A673 (cell line): ENCODE measurements at regions not wholly inside any gene's neighbourhood (a gene's known extent, or its start where the extent isn't known, plus 50 kb on each side); places are given as distances from the start of the nearest gene placed in this dataset.

Source experiments
- BruUV-seq: library from RNA; stranded (reverse); fragments of 400-500 nt; replicated peaks from 2 replicates; lab custom pipeline; 2021; lab: Mats Ljungman, UMichigan
- CTCF ChIA-PET: fragments of 300-600 bp; sonication (Branson Sonifier 250); formaldehyde crosslinking; loops from one replicate; lab custom pipeline; 2022; ENCODE audit warnings: antibody characterized with exemption; lab: Charles Lee
- POLR2A ChIA-PET: fragments of 300-600 bp; sonication (Branson Sonifier 250); formaldehyde crosslinking; loops from one replicate; lab custom pipeline; 2022; ENCODE audit warnings: antibody characterized with exemption; ENCODE audit not compliant: low non-redundant PET; lab: Charles Lee
- DNase-seq: peaks from one replicate; pipeline ENCODE4 v3.0.0-alpha.2; 2015; ENCODE audit warnings: low spot score
- H3K27ac ChIP-seq: fragments of 200-600 bp; sonication (generic); 2 replicates; pipeline ENCODE4 v1.5.1; 2016; ENCODE audit warnings: mixed run types, low read depth, mild to moderate bottlenecking, mixed read lengths, antibody characterized with exemption, low read length; ENCODE audit not compliant: poor library complexity, severe bottlenecking
- H3K27me3 ChIP-seq: fragments of 200-600 bp; sonication (generic); replicated peaks from 2 replicates; pipeline ENCODE4 v1.6.1; 2017; ENCODE audit warnings: mixed run types, low read depth, mild to moderate bottlenecking, mixed read lengths, antibody characterized with exemption, low read length; ENCODE audit not compliant: insufficient read depth, poor library complexity
- H3K36me3 ChIP-seq: fragments of 200-600 bp; sonication (generic); 2 replicates; pipeline ENCODE4 v1.6.1; 2016; ENCODE audit warnings: mixed run types, mild to moderate bottlenecking, mixed read lengths, antibody characterized with exemption, low read length; ENCODE audit not compliant: insufficient read depth, poor library complexity, severe bottlenecking
- H3K4me1 ChIP-seq: fragments of 200-600 bp; sonication (generic); 2 replicates; pipeline ENCODE4 v1.6.1; 2017; ENCODE audit warnings: mixed run types, mild to moderate bottlenecking, mixed read lengths, antibody characterized with exemption, low read length; ENCODE audit not compliant: insufficient read depth, poor library complexity, severe bottlenecking
- H3K4me3 ChIP-seq: fragments of 200-600 bp; sonication (generic); 2 replicates; pipeline ENCODE4 v1.5.1; 2016; ENCODE audit warnings: low read depth, mixed run types, mild to moderate bottlenecking, mixed read lengths, low read length; ENCODE audit not compliant: poor library complexity, severe bottlenecking
- H3K9me3 ChIP-seq: fragments of 200-600 bp; sonication (generic); 2 replicates; pipeline ENCODE4 v1.6.1; 2016; ENCODE audit warnings: mixed run types, low read depth, mild to moderate bottlenecking, mixed read lengths, antibody characterized with exemption, low read length; ENCODE audit not compliant: poor library complexity, severe bottlenecking
- CTCF ChIP-seq: fragments of 300-800, 200-600 bp; sonication (generic); conservative IDR thresholded peaks from 2 replicates; pipeline ENCODE4 v1.5.1; 2017; ENCODE audit warnings: low read depth, mild to moderate bottlenecking, antibody characterized with exemption, low read length, moderate library complexity, mixed read lengths
- EZH2 ChIP-seq: fragments of 200-600 bp; sonication (generic); IDR thresholded peaks from 2 replicates; pipeline ENCODE4 v1.6.1; 2017; ENCODE audit warnings: borderline replicate concordance, low read depth, mild to moderate bottlenecking, mixed read lengths, antibody characterized with exemption, low read length; ENCODE audit not compliant: poor library complexity, severe bottlenecking
- intact Hi-C: fragments of 100-400 bp; cut with micrococcal nuclease; formaldehyde crosslinking; loops from one replicate; pipeline ENCODE4 v1.10.0; 2022; ENCODE audit not compliant: unreplicated experiment

GRCh38 chr6:122061855-122062254 lies 337.6 kb upstream of the HSF2 start:
- Histone ChIP-seq H3K9me3 (no peaks in the 10 kb centered on the region), H3K27ac (no peak overlapping the region), H3K4me3 (no peak overlapping the region), H3K27me3 (no peaks in the 10 kb centered on the region), H3K4me1 (no peaks in the 10 kb centered on the region), H3K36me3 (no peaks in the 10 kb centered on the region)
- BruUV-seq = no TSS peak
- no peak for DNase-seq
- CTCF ChIA-PET = interaction anchor here (0.6 to 0.7 kb wide), 2 partner anchors 943 to 969 kb away, joined by 3 to 5 read pairs; no protein-coding TSS in a partner anchor
- intact Hi-C loops = no loop called here
- POLR2A ChIA-PET = no interaction called here
- TF ChIP-seq EZH2 (no peak), CTCF (no peak)

- TF ChIP-seq EZH2 (no peak), CTCF (no peak)
- intact Hi-C loops = no loop called here
- Histone ChIP-seq H3K36me3 (no peaks in the 10 kb centered on the region), H3K4me1 (no peaks in the 10 kb centered on the region), H3K9me3 (no peaks in the 10 kb centered on the region), H3K4me3 (no peak overlapping the region), H3K27me3 (no peaks in the 10 kb centered on the region), H3K27ac (no peak overlapping the region)
- no TSS peak for BruUV-seq
- CTCF ChIA-PET = no interaction called here
- POLR2A ChIA-PET = no interaction called here
- DNase-seq = peak; percentile 42
Measured at GRCh38 chr6:122063076-122063475, 336.4 kb upstream of the HSF2 start.

- no peaks in the 10 kb centered on the region for H3K4me1 ChIP-seq
- DNase-seq = no peak
- CTCF ChIA-PET = no interaction called here
- intact Hi-C loops = no loop called here
- H3K27ac ChIP-seq = no peak overlapping the region
- POLR2A ChIA-PET = no interaction called here
- no peaks in the 10 kb centered on the region for H3K27me3 ChIP-seq
- no TSS peak for BruUV-seq
- TF ChIP-seq EZH2 = no peak
- TF ChIP-seq CTCF = no peak
- no peak overlapping the region for H3K4me3 ChIP-seq
- no peaks in the 10 kb centered on the region for H3K9me3 ChIP-seq
- no peaks in the 10 kb centered on the region for H3K36me3 ChIP-seq
Measured at GRCh38 chr6:122063761-122064160, 335.7 kb upstream of the HSF2 start.
